ENCODE measurements at regions not wholly inside any gene's neighbourhood (a gene's known extent, or its start where the extent isn't known, plus 50 kb on each side); places are given as distances from the start of the nearest gene placed in this dataset.
A peak's percentile ranks its signal among the peaks of the same experiment; 100 is the strongest.

- DNase-seq = no peak
These were observed 181.1 kb downstream of the BTG1 start for GRCh38 chr12:91964501-91964900.

GRCh38 chr12:91959220-91959619, 186.4 kb downstream of the BTG1 start:
- DNase-seq = no peak

GRCh38 chr12:91958816-91959215, 186.8 kb downstream of the BTG1 start:
- no peak for DNase-seq

GRCh38 chr12:91954747-91955146, 190.9 kb downstream of the BTG1 start:
- DNase-seq = no peak

GRCh38 chr12:91954326-91954725, 191.3 kb downstream of the BTG1 start:
- no peak for DNase-seq

GRCh38 chr12:91952916-91953315, 192.7 kb downstream of the BTG1 start:
- peak; percentile 4 for DNase-seq

- no peak for DNase-seq
These were observed 194.1 kb downstream of the BTG1 start for GRCh38 chr12:91951571-91951970.

GRCh38 chr12:91948504-91948903, 197.1 kb downstream of the BTG1 start:
- no peak for DNase-seq

GRCh38 chr12:91947459-91947858, 198.2 kb downstream of the BTG1 start:
- no peak for DNase-seq

- no peak for DNase-seq
These were observed 201.0 kb downstream of the BTG1 start for GRCh38 chr12:91944637-91945036.

- no peak for DNase-seq
These were observed 204.6 kb downstream of the BTG1 start for GRCh38 chr12:91940826-91941570.

GRCh38 chr12:91940322-91940721, 205.3 kb downstream of the BTG1 start:
- DNase-seq = no peak

- no peak for DNase-seq
These were observed 207.9 kb downstream of the BTG1 start for GRCh38 chr12:91937706-91938105.

GRCh38 chr12:91937009-91937408, 208.6 kb downstream of the BTG1 start:
- DNase-seq = no peak

- no peak for DNase-seq
These were observed 210.3 kb downstream of the BTG1 start for GRCh38 chr12:91935296-91935695.

- no peak for DNase-seq
These were observed 214.5 kb downstream of the BTG1 start for GRCh38 chr12:91931111-91931510.

GRCh38 chr12:91928501-91928900, 217.1 kb downstream of the BTG1 start:
- DNase-seq = no peak

GRCh38 chr12:91926848-91927247, 218.8 kb downstream of the BTG1 start:
- no peak for DNase-seq

GRCh38 chr12:91924827-91925226, 220.8 kb downstream of the BTG1 start:
- DNase-seq = no peak

- no peak for DNase-seq
These were observed 221.8 kb downstream of the BTG1 start for GRCh38 chr12:91923864-91924263.

- no peak for DNase-seq
These were observed 223.0 kb downstream of the BTG1 start for GRCh38 chr12:91922674-91923073.

- DNase-seq = no peak
These were observed 223.5 kb downstream of the BTG1 start for GRCh38 chr12:91922139-91922538.

GRCh38 chr12:91921555-91921954, 224.1 kb downstream of the BTG1 start:
- DNase-seq = no peak

GRCh38 chr12:91920741-91921140, 224.9 kb downstream of the BTG1 start:
- no peak for DNase-seq

- no peak for DNase-seq
These were observed 225.4 kb downstream of the BTG1 start for GRCh38 chr12:91920276-91920675.

Measured in hematopoietic multipotent progenitor cell treated with erythropoietin and hydrocortisone succinate and interleukin-3 and kit ligand, for 6 days (in vitro differentiated cells).